NCI-H146 (cell line): ENCODE measurements at regions not wholly inside any gene's neighbourhood (a gene's known extent, or its start where the extent isn't known, plus 50 kb on each side); places are given as distances from the start of the nearest gene placed in this dataset.

Experiments
- DNase-seq: peaks from one replicate; lab custom pipeline; 2025; lab: John Stamatoyannopoulos, UW

DNA sequence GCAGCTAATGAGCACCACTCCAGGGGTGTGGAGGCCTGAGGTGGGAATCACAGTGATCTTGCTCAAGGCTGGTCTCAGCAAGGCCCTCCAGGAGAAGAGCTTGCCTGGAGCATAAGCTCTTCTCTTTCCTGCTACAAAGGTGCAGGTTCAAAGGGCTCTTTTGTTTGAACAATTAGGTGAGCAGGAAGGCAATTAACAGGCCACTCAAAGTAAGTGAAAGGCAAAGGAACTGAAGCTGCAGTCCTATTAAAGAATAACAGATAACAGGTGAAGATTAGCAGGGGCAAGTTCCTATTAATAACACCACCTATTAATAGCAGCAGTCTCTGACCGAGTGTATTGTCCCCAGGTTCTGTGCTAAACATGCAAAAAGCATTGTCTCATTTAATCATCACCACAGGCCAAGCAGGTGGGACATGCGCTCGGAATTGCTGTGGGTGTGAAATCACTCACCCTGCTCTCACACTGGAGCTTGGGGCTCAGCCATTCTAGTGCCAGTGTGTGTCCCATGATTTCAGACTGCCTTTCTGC, 113.8 kb downstream of the RHOU start:
- peak; percentile 74 for DNase-seq

DNA sequence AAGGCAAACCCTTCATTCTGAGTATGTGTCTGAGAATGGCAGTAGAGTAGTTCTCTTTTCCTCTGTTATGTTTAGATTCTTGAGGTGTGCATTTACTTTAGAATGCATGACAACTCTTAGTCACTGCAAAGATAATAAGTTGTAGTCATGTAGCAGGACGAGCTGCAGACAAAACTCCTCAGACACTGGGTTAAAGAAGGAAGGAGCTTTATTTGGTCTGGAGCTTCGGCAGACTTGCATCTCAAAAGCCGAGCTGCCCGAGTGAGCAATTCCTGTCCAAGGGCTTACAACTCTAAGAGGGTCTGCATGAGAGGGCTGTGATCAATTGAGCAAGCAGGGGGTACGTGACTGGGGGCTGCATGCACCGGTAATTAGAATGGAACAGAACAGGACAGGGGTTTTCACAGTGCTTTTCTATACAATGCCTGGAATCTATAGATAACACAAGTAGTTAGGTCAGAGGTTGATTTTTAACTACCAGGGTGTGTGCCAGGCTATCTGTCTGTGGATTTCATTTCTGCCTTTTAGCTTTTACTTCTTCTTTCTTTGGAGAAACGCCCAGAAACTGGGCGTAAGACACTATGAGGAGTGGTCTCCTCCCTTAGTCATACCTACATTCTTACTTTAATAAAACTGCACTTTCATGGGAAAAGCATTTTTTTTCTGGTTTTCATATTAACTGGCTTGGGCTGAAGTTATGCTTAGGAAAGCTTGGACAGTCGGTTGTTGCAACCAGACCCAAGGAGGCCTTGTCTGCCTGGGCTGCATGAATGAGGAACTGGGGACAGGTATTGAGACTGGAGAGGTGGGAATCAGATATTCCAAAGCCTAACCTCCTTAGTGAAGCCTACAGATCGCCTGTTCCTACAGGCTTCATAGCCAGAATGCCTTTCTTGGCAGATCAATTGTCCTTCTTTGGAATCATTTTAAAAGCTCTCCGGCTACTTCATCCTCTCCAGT, 115.1 kb downstream of the RHOU start:
- DNase-seq: no peak

DNA sequence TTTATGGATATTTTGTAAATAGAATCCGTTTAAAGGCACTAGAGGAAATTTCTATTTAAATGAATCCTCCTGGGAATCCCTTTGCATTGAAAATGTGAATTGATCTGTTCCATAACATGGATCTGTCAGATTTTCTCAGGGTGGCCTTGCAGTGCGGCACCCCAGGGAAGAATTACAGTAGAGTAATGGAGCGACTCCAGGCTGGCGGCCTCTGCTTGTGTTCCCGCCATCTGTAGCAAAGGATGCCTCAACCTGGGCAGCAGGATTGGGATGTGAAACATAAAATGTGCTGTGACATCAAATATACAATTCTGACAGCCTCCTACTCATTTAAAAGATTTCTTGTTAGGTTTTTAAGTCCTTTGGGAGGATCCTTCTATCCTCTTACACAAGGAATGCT, 115.9 kb downstream of the RHOU start:
- DNase-seq: no peak

DNA sequence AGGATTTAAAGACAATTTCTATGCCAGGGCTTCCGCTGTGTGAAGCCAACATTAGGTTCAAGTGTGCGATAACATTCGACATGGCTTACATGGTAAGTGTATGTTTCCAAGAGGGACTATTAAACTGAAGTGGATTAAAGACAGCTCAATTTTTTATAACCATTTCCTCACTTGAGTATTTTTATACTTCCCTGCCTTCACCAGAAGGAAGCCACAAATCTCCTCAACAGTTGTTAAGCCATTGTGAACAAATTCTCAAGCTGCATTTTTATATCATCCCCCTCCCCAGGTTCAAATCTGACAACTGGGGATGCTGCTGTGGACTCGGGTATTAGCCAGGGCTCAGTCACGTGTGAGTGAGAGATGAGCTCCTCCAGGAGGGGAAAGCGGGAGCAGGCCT, 116.3 kb downstream of the RHOU start:
- no peak for DNase-seq

DNA sequence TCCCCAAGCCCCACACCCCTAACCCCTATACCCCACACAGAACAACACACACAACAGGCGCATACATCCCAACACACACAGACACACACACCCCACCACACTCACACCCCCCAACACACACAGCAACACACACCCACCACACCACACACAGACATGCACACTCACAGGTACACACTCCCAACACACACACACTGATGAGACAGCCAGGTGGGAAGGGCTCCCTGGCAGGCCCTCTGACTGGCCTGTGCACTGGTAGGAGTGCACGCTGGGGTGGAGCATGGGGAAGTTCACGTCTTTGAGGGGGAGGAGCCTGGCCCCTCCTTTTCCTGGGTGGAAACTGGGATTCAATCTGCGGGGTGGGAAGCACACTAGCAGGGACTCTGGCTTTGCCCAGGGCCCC, 116.7 kb downstream of the RHOU start:
- DNase-seq: no peak

DNA sequence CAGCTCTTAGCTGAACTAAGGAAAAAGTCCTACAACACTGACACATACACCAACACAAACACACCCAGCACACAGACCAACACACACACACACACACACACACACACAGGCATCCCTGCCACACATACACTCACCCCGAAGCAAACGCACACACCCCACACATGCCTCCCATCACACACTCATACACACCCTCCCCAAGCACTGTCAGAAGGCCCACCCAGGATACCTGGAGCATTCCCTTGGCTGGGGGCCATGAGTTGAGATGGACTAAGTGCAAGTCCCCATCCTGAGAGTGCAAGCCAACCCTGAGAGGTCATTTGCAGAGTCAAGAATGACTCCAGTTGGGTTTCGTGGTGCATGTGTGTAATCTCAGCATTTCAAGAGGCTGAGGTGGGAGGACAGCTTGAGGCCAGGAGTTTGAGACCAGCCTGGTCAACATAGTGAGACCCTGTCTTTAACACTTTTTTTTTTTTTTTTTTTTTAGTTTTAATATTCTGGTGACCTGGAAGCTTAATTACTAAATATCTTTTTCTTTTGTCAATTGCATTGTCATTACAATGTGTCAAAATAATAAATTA, 117.3 kb downstream of the RHOU start:
- no peak for DNase-seq

DNA sequence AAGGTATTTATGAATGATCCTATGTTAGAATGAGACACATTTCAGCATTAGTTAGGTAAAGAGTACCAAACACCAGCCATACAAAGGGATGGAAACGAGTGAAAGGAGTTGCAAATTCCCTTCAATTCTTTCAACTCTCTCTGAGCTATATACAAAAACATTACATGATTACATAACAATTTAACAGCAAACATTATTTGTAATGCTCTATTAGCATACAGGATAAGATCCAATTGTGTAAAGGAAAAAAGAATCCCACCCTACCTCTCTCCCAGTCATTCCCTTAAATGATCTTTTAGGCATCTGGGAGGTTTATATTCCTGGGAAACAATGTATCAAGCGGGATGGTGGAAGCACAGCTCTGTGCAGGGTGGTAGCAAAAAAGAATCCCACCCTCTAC, 117.9 kb downstream of the RHOU start:
- DNase-seq: no peak

DNA sequence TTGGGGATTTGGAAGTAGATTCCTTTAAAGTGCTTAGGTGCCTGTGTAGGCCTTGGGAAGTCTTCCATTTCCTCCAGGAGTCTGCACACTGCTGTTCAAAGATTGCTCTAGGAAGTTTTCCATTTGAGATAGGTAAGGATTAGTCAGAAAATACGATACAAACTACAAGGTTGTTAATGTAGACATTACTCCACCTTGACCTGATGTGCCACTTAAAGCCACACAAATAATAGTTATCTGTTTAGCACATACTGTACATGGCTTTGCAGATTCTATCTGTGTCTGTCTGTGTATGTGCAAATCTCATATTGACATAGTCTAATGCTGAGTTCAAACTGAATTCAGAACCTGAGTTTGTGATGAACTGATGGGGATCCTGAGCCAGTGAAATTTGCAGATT, 118.4 kb downstream of the RHOU start:
- no peak for DNase-seq

DNA sequence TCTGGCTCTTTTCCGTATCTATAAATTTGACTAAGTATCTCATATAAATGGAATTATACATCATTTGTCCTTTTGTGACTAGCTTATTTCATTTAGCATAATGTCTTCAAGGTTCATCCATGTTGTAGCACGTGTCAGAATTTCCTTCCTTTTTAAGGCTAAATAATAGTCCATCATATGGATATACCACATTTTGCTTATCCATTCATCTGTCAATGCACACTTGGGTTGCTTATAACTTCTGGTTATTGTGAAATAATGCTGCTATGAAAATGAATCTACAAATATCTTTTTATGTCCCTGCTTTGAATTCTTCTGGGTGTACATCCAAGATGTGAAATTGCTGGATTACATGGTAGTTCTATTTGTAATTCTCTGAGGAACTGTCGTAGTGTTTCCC, 119.6 kb downstream of the RHOU start:
- DNase-seq: no peak

DNA sequence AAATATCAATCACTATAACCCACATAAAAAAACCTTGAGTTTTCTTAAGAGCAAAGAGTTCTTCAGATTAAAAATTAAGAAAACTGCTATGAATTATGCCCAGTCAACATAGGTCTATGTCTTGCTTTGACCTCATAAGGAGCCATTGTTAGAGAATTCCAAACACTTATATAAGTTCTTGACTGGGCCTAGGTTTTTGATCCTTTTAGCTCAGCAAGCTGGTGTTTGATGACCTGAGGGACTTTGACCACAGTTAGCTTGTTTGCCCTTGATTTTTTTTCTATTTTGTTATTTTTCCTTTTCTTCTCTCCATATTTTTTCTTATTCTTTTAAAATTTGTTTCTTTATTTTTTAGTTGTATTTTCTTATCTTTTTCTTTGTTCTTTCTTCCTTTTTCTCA, 122.3 kb downstream of the RHOU start:
- no peak for DNase-seq

DNA sequence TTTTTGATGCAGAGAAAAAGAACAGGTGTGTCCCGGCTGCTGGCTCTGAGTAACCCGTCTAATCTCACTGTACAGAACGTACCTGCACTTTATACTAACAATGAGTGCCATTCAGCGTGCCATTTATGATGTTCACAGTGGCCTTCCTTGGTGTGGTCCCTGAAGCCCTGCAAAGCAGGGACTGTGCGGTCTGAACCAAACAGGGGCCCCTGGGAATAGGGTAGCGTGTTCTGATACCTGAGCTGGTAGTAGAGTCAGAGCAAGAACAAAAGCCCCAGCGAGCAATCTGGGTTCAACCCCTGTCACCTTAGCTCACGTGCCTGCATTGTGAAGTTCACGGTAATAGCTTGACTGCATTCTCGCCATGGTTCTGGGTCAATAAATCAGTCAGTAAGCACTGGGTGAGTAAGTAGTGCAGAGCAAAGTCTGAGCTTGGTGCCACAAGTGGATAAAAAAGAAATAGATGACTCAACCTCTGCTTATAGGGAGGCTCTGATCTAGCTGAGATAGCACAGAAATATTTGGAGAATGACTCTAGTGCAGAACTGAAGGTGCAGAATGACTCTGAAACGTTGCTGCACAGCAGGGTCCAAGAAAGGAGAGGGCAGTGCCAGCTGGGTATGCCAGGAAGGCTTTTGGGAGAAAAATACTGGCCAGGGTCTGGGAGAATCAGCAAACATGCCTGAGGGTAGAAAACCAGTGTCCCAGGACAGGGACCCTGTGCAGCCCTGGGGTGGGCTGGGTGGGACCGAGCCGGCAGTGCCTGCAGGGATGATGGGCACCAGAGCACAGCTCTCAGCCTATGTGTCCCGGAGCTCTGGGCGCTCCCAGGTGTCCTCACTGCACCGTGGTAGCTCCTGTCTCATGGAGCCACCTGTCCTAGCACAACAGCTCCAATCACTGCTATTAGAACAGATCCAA, 125.9 kb downstream of the RHOU start:
- no peak for DNase-seq

DNA sequence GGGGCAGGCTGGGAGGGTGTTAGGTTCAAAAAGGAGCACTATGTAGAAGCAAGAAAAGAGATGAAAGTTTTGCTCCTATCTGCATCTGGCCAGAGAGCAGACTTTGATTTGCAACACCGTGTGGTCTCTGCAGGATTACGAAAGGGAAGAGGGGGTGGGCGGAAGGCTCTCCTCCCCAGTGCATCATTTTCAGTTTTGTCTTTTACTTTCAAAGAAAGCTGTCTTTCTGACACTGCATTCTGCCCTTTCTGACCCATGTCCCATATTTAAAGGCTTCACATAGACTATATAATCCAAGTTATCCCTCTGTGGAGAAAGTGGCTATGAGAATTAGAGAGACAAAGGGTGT, 126.5 kb downstream of the RHOU start:
- no peak for DNase-seq

DNA sequence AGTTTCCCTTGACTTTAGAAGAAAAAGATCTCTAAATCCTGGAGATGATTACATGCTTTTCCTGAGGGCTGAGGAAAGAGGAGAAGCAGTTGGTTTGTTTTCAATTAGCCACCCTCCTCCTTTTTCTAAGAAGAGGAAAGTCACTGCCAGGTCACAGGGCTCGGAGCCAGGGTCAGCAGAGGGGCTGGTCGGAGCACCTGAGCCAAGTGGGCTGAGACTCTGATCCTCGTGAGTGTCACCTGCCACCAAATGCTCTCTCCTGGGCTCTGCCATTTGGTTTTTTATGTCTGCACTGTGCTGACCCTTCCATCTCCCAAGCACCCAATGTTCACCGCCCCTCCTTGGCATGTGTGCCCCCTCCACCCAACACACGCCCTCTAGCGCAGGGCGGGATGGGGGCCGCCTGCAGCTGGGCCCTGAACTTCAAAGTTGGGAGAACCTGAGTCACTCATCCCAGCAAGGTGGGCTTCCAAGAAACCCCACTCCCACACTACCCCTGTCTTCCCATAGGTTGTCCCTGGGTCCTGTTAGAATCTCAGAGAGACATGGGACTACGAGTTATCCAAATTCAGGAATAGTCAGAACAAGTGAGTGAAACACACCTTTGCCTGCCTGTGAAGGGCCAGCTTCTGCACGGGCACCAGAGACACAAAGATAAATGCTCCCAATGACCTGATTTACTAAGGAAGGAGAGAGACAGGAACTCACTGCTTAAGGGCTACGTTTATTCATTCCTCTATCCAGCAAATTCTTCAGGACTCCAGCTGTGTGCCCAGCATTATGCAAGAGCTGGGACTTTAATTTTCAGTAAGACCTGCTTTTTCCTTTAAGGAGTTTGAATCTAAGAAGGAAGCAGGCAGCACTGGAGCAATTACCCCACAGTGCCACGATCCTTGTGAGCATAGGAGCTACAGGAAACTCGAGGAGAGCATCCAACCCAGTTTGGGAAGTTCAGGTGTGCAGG, 127.5 kb downstream of the RHOU start:
- DNase-seq: no peak

DNA sequence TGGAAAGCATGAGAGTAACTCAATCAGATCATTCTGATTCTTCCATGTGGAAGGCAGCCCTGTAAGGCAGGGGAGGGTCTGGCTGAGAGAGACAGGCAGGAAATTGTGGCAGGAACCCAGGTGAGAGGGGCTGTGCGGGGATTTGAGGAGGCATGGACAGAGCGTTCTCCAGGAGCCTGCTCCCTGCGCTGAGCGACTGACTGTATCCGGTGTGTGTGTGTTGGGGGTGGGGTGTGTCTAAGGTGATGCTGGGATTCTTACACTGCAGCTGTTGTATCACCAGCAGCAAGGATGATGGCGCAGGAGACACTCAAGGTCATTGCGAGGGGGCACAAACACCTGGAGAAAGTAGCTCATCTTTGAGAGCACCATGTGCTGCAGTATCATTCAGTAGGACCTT, 128.5 kb downstream of the RHOU start:
- no peak for DNase-seq

DNA sequence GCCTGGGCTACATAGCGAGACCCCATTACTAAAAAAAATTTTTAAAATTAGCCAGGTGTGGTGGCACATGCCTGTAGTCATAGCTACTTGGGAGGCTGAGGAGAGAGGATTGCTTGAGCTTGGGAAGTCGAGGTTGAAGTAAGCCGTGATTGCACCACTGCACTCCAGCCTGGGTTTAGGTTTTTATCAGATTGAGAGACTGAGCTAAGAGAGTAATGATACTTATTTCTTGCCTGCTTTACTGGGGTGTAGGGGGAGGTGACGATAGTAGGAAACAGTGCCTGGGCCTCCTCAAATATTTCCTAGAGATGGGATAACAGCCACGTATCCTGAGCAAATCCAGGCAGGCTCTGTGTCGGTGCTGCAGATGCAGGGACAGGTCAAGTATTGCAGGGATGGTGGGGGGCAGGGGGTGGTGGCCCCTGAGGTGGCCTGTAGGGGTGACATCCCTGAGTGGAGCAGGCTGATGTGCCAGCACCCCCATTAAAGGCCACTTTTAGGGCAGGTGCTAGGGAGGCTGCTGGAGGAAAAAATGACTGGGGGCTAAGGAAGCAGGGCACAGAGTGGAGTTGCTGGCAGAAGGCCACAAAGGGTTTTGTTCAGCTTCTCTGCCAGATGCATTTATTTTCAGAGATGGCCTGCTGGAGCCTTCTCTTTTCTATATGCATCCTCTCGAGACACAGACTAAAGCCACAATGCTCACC, 130.5 kb downstream of the RHOU start:
- no peak for DNase-seq

DNA sequence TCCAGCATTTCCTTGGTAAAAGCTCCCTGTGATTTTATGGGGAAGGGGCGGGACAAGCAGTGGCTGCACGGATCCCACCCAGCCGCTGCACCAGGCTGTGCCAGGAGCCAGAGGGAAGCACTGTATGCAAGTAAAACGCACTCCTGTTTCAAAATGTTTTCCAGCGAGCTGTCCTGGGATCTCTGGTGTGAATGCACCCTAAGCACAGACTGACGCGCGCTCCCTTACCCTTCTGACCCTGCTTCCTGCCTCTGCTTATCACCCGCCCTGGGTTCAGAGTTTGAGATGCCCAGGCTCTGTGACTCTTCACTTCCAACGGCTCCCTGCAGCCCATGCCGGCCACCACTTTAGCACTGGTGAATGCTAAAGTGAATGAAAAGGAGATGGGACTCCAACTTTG, 131.2 kb downstream of the RHOU start:
- no peak for DNase-seq

DNA sequence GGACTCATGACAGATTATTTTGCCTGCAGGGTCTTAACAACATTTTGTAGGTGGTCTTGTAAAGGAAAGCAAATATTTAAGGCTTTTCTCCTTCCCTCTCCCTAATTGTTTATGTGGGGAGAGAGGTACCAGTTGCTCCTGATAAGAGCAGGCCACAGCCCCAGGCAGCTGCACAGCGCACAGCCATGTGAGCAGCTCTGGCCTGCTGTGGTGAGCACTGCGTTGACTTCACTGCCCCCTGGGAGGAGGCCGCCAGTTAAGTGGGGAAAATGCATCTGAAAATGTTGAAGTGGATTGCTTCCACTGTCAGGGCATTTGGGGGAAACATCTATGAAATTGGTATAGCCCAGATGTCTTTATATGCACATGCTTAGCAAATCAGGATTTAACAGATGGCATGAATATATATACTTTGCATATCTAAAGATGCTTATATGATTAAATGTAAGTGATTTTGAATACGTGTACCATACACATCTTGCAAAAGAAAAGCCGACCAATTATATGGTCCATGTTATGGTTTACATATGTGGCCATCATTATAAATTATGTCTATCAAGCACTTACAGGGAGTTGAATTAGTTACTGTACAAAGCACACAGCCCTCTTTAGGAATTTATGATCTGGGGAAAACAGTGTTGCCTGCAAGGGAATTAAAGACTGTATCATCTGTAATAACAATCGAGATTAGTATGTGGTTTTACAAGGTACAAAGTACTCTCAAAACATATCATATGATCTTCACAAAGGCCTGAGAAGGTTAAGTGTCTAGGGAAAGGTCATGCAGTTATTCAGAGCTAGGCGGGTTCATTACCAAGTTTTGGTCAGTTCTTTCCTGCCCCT, 132.1 kb downstream of the RHOU start:
- peak; percentile 40 for DNase-seq

DNA sequence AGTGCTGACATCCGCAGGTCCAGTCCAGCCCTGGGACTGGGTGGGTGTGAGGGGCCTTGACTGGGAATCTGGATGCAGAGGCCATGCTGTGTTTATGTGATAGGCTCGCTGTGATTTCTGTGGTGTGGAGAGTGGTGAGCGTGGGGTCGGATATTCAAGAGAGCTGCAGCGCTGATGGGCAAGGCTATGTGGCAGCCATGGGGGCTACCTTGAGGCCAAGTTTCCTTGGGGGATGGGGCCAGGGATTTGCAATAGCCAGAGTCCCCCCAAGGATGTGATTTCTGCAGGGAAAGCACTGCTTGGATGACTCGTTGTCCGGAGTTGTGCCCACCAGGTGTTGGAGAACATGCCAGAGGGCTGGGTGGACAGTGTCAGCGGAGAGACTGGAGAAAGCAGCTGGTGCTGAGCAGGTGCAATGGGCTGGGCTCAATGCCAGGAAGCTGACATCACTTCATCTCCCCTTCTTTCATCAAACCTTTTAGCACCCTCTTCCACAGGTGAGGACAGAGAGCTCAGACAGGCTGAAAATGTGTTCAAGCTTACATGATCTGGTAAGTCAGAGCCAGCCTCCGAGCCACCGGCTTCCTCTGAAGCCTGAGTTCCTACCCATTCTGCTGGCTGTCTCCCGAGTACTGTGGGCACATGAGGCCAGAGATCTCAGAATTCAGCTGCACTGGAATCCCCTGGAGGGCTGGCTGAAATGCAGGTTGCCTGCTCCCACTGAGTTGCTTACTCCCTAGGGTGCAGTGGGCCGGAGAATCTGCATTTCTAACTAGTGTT, 132.9 kb downstream of the RHOU start:
- DNase-seq: peak; percentile 82

DNA sequence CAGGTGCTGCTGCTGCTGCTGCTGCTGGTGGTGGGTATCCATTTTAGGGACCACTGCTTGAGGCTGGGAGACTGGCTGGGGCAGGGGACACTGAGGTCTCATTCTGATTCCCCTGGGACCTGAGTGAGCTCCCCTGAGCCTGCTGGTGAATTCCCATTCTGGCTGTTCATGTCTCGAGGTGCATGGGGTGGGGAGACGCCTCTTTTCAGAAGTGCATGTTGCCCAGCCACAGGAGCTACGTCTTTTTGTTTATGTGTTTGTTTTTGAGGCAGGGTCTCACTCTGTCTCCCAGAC, 133.4 kb downstream of the RHOU start:
- DNase-seq: no peak
